Liver (tissue), 8 donors: ENCODE measurements at regions not wholly inside any gene's neighbourhood (a gene's known extent, or its start where the extent isn't known, plus 50 kb on each side); places are given as distances from the start of the nearest gene placed in this dataset.

Source experiments
- DNase-seq: peaks from one replicate; pipeline ENCODE4 v3.0.0-alpha.2; 2017; ENCODE audit warnings: low spot score
- H3K27ac ChIP-seq, 2 donors: one replicate each; pipeline ENCODE4 v1.7.0; 2013; ENCODE audit warnings: inconsistent platforms in 2 of 2, low read length in 2 of 2, control low read depth in 1 of 2, low read depth in 1 of 2, mild to moderate bottlenecking in 1 of 2
- H3K27me3 ChIP-seq, 4 donors: one replicate each; pipeline versions ENCODE4 v1.6.1 to v1.7.0; 2013; ENCODE audit warnings: low read length in 3 of 4, inconsistent platforms in 1 of 4, mild to moderate bottlenecking in 1 of 4, moderate library complexity in 1 of 4; ENCODE audit not compliant: control insufficient read depth in 4 of 4, insufficient read depth in 4 of 4
- H3K36me3 ChIP-seq, 4 donors: one replicate each; pipeline versions ENCODE4 v1.6.1 to v1.7.0; 2013; ENCODE audit warnings: low read length in 3 of 4, mild to moderate bottlenecking in 3 of 4, low read depth in 1 of 4, moderate library complexity in 1 of 4; ENCODE audit not compliant: control insufficient read depth in 4 of 4, insufficient read depth in 3 of 4
- H3K4me1 ChIP-seq, 4 donors: one replicate each; pipeline versions ENCODE4 v1.6.1 to v1.7.0; 2013; ENCODE audit warnings: low read length in 3 of 4, mild to moderate bottlenecking in 3 of 4, moderate library complexity in 1 of 4; ENCODE audit not compliant: control insufficient read depth in 4 of 4, insufficient read depth in 4 of 4
- H3K4me3 ChIP-seq, 3 donors: one replicate each; pipeline versions ENCODE4 v1.6.1 to v1.7.0; 2013; ENCODE audit warnings: low read length in 3 of 3, control low read depth in 1 of 3, low read depth in 1 of 3, mild to moderate bottlenecking in 1 of 3
- H3K9ac ChIP-seq, 2 donors: one replicate each; pipeline ENCODE4 v1.7.0; 2013; ENCODE audit warnings: low read length in 2 of 2, mild to moderate bottlenecking in 2 of 2, moderate library complexity in 2 of 2, control low read depth in 1 of 2, low read depth in 1 of 2
- H3K9me3 ChIP-seq, 4 donors: one replicate each; pipeline versions ENCODE4 v1.6.1 to v1.7.0; 2013; ENCODE audit warnings: low read length in 3 of 4; ENCODE audit not compliant: control insufficient read depth in 4 of 4
- CTCF ChIP-seq: fragments of 150-350 bp; IDR thresholded peaks from 2 replicates; pipeline ENCODE4 v1.5.1; 2017; ENCODE audit warnings: improper control_type of control experiment, low read depth, low read length; ENCODE audit not compliant: missing input control
- EGR1 ChIP-seq, 2 donors: IDR thresholded peaks; 2 replicates each; pipeline ENCODE4 v1.6.1; 2016 to 2018; ENCODE audit warnings: antibody characterized with exemption in 2 of 2, low read depth in 2 of 2
- FOXA1 ChIP-seq: IDR thresholded peaks from 2 replicates; pipeline ENCODE4 v1.6.1; 2016; ENCODE audit warnings: antibody characterized with exemption
- GABPA ChIP-seq, 2 donors: IDR thresholded peaks in 1 of 2; conservative IDR thresholded peaks in 1 of 2; 2 replicates each; pipeline ENCODE4 v1.6.1; 2016; ENCODE audit warnings: antibody characterized with exemption in 2 of 2, mild to moderate bottlenecking in 1 of 2, moderate library complexity in 1 of 2
- HNF4A ChIP-seq, 2 donors: conservative IDR thresholded peaks; 2 replicates each; pipeline ENCODE4 v1.6.1; 2016; ENCODE audit warnings: antibody characterized with exemption in 2 of 2, mild to moderate bottlenecking in 2 of 2
- HNF4G ChIP-seq: IDR thresholded peaks from 2 replicates; pipeline ENCODE4 v1.6.1; 2016; ENCODE audit warnings: antibody characterized with exemption
- JUND ChIP-seq, 2 donors: IDR thresholded peaks; 2 replicates each; pipeline ENCODE4 v1.6.1; 2016; ENCODE audit warnings: antibody characterized with exemption in 2 of 2
- MAX ChIP-seq: IDR thresholded peaks from 2 replicates; pipeline ENCODE4 v1.6.1; 2016; ENCODE audit warnings: antibody characterized with exemption
- NR2F2 ChIP-seq: IDR thresholded peaks from 2 replicates; pipeline ENCODE4 v1.6.1; 2016; ENCODE audit warnings: antibody characterized with exemption
- RAD21 ChIP-seq, 2 donors: IDR thresholded peaks; 2 replicates each; pipeline ENCODE4 v1.6.1; 2016; ENCODE audit warnings: antibody characterized with exemption in 2 of 2, mild to moderate bottlenecking in 2 of 2
- RXRA ChIP-seq, 2 donors: IDR thresholded peaks; 2 replicates each; pipeline ENCODE4 v1.6.1; 2017 to 2018; ENCODE audit warnings: antibody characterized with exemption in 2 of 2, mild to moderate bottlenecking in 1 of 2
- SP1 ChIP-seq: IDR thresholded peaks from 2 replicates; pipeline ENCODE4 v1.6.1; 2018; ENCODE audit warnings: antibody characterized with exemption, mild to moderate bottlenecking
- TAF1 ChIP-seq: conservative IDR thresholded peaks from 2 replicates; pipeline ENCODE4 v1.6.1; 2016; ENCODE audit warnings: antibody characterized with exemption, mild to moderate bottlenecking
- WGBS: extraction: QIAGEN DNeasy Blood & Tissue Kit; methylation state at CpG from one replicate; pipeline ENCODE4 v1.1.7; 2013; 5-methylcytosine and 5-hydroxymethylcytosine counted together
- TF ChIP-seq, protein P1 (sequence below): IDR thresholded peaks from 2 replicates; pipeline ENCODE4 v1.6.1; 2016; ENCODE audit warnings: antibody characterized with exemption
- TF ChIP-seq, protein P2 (sequence below): IDR thresholded peaks from 2 replicates; pipeline ENCODE4 v1.6.1; 2016; ENCODE audit warnings: antibody characterized with exemption, mild to moderate bottlenecking
- donor health status: healthy.
- donor health status: healthy.
- donor health status: healthy.
- donor health status: healthy.
- donor health status: healthy.

- Histone ChIP-seq H3K4me3 (no peak overlapping the region), H3K27me3 (no peaks in the 10 kb centered on the region), H3K9me3 (peaks cover 0 to 7% (median 0%) of the 10 kb centered on the region in 4 donors), H3K36me3 (no peaks in the 10 kb centered on the region), H3K9ac (no peak overlapping the region), H3K4me1 (peaks cover 3 to 11% (median 5%) of the 10 kb centered on the region in 4 donors), H3K27ac (no peak overlapping the region)
- no peak for DNase-seq
- TF ChIP-seq, protein P1, sequence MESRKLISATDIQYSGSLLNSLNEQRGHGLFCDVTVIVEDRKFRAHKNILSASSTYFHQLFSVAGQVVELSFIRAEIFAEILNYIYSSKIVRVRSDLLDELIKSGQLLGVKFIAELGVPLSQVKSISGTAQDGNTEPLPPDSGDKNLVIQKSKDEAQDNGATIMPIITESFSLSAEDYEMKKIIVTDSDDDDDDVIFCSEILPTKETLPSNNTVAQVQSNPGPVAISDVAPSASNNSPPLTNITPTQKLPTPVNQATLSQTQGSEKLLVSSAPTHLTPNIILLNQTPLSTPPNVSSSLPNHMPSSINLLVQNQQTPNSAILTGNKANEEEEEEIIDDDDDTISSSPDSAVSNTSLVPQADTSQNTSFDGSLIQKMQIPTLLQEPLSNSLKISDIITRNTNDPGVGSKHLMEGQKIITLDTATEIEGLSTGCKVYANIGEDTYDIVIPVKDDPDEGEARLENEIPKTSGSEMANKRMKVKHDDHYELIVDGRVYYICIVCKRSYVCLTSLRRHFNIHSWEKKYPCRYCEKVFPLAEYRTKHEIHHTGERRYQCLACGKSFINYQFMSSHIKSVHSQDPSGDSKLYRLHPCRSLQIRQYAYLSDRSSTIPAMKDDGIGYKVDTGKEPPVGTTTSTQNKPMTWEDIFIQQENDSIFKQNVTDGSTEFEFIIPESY, result no peak
- TF ChIP-seq HNF4G (no peak), FOXA1 (no peak), MAX (no peak), JUND (IDR thresholded peaks at IDR 0.05) (no peak), EGR1 (IDR thresholded peaks at IDR 0.05; ENCODE audit: low read depth in 2 of 2) (no peak), RAD21 (IDR thresholded peaks at IDR 0.05) (no peak), HNF4A (conservative IDR thresholded peaks at IDR 0.05) (no peak), SP1 (no peak), TAF1 (no peak), GABPA (IDR thresholded peaks at IDR 0.05 in 1 of 2, conservative IDR thresholded peaks at IDR 0.05 in 1 of 2) (no peak), RXRA (IDR thresholded peaks at IDR 0.05) (no peak), CTCF (no peak), NR2F2 (no peak)
- TF ChIP-seq, protein P2, sequence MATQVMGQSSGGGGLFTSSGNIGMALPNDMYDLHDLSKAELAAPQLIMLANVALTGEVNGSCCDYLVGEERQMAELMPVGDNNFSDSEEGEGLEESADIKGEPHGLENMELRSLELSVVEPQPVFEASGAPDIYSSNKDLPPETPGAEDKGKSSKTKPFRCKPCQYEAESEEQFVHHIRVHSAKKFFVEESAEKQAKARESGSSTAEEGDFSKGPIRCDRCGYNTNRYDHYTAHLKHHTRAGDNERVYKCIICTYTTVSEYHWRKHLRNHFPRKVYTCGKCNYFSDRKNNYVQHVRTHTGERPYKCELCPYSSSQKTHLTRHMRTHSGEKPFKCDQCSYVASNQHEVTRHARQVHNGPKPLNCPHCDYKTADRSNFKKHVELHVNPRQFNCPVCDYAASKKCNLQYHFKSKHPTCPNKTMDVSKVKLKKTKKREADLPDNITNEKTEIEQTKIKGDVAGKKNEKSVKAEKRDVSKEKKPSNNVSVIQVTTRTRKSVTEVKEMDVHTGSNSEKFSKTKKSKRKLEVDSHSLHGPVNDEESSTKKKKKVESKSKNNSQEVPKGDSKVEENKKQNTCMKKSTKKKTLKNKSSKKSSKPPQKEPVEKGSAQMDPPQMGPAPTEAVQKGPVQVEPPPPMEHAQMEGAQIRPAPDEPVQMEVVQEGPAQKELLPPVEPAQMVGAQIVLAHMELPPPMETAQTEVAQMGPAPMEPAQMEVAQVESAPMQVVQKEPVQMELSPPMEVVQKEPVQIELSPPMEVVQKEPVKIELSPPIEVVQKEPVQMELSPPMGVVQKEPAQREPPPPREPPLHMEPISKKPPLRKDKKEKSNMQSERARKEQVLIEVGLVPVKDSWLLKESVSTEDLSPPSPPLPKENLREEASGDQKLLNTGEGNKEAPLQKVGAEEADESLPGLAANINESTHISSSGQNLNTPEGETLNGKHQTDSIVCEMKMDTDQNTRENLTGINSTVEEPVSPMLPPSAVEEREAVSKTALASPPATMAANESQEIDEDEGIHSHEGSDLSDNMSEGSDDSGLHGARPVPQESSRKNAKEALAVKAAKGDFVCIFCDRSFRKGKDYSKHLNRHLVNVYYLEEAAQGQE, result no peak
- 92% methylated on average over 2 of the region's 2 CpGs for WGBS
These were observed 56.5 kb upstream of the BICC1 start for GRCh38 chr10:58456179-58456578.
